ENCODE measurements at regions not wholly inside any gene's neighbourhood (a gene's known extent, or its start where the extent isn't known, plus 50 kb on each side); places are given as distances from the start of the nearest gene placed in this dataset.

GRCh38 chr13:108031865-108032264, 183.5 kb downstream of the LIG4 start:
- no peak for TF ChIP-seq CTCF (conservative IDR thresholded peaks at IDR 0.05)
- no peak overlapping the region for H3K27ac ChIP-seq

- no peak overlapping the region for H3K27ac ChIP-seq
- TF ChIP-seq CTCF (conservative IDR thresholded peaks at IDR 0.05), result no peak
Measured at GRCh38 chr13:108030769-108031168, 184.6 kb downstream of the LIG4 start.

- no peak overlapping the region for H3K27ac ChIP-seq
- TF ChIP-seq CTCF (conservative IDR thresholded peaks at IDR 0.05), result no peak
Measured at GRCh38 chr13:108026680-108027410, 188.5 kb downstream of the LIG4 start.

GRCh38 chr13:108020027-108020426, 195.3 kb downstream of the LIG4 start:
- no peak overlapping the region for H3K27ac ChIP-seq
- no peak for TF ChIP-seq CTCF (conservative IDR thresholded peaks at IDR 0.05)

GRCh38 chr13:108018371-108018870, 196.9 kb downstream of the LIG4 start:
- H3K27ac ChIP-seq, result no peak overlapping the region
- no peak for TF ChIP-seq CTCF (conservative IDR thresholded peaks at IDR 0.05)

- TF ChIP-seq CTCF (conservative IDR thresholded peaks at IDR 0.05), result no peak
- H3K27ac ChIP-seq, result no peak overlapping the region
Measured at GRCh38 chr13:108006619-108007018, 208.7 kb downstream of the LIG4 start.

- TF ChIP-seq CTCF (conservative IDR thresholded peaks at IDR 0.05), result no peak
- H3K27ac ChIP-seq, result no peak overlapping the region
Measured at GRCh38 chr13:108005231-108005630, 210.1 kb downstream of the LIG4 start.

Measured in VCaP (cell line).